HG03108 (cell line): ENCODE measurements at regions not wholly inside any gene's neighbourhood (a gene's known extent, or its start where the extent isn't known, plus 50 kb on each side); places are given as distances from the start of the nearest gene placed in this dataset.

Experiments
- ATAC-seq: cut with Tn5 transposase; IDR thresholded peaks from one replicate; pipeline ENCODE4 v1.9.1; 2021; ENCODE audit warnings: moderate library complexity; ENCODE audit not compliant: unreplicated experiment

DNA sequence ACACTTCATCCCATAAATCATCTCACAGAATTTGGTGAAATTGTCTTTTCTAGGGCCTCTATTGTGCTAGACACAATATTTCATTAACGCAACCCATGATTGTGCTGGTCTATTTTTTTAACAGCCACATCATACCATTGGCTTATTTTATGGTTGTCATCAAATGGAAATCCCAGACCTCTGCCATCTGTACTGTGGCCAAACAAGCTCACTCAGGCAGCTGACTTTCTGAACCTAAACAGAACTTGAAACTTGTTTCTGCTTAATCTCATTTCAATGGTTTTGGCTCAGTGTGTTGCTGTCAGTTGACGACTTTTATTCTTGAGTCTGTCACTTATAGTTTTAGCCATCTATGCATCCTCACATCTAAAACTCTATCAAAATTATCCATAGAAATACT lies 111.8 kb downstream of the HAO1 start:
- ATAC-seq = no peak

DNA sequence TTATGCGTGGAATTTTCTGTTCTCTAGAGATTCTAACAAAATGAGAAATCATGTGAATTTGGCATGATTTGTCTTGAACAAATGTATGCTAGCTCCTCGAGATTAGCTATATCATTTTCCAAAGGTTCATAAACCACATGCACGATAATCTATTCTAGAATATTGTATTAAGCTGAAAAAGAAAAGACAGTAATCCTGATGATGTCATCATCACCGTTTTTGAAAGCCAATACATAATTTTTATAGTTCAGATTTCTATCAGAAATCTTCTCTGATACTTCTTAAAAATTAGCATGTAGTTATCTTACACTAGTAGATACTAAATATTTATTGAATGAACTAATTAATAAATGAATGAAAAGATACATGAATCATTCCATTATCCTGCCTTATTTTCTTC lies 111.2 kb downstream of the HAO1 start:
- no peak for ATAC-seq

DNA sequence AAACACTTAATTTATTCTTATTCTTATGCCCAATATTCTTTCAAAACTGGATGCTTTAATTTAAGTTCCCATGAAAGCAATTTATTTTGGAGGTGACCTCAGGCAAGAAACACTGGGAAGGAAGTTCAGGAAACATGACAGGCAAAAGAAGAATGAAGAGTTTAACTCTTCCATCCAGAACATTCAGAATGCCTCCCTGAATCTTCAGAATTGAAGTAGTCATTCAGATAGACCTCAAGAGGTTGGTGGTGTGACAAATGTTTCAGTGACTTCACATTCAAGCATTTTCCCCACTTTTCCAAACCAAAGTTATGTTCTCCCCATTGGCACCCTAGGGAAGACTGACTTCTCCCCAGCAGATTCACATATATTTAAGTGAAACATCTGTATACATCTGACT lies 110.5 kb downstream of the HAO1 start:
- no peak for ATAC-seq
